SK-N-DZ (cell line): ENCODE measurements at regions not wholly inside any gene's neighbourhood (a gene's known extent, or its start where the extent isn't known, plus 50 kb on each side); places are given as distances from the start of the nearest gene placed in this dataset.

ENCODE experiments used
- DNase-seq: peaks from one replicate; pipeline ENCODE4 v3.0.0-alpha.2; 2015; ENCODE audit warnings: low spot score

- DNase-seq = no peak
Observed at GRCh38 chr2:220420820-220421219, 793.4 kb downstream of the SLC4A3 start.

- no peak for DNase-seq
Observed at GRCh38 chr2:220422676-220423075, 795.2 kb downstream of the SLC4A3 start.

- no peak for DNase-seq
Observed at GRCh38 chr2:220424561-220424960, 797.1 kb downstream of the SLC4A3 start.

- DNase-seq = no peak
Observed at GRCh38 chr2:220432645-220433044, 805.2 kb downstream of the SLC4A3 start.

- DNase-seq = no peak
Observed at GRCh38 chr2:220433131-220433530, 805.7 kb downstream of the SLC4A3 start.

GRCh38 chr2:220434385-220434784, 807.0 kb downstream of the SLC4A3 start:
- no peak for DNase-seq

GRCh38 chr2:220437938-220438337, 810.5 kb downstream of the SLC4A3 start:
- DNase-seq = no peak

GRCh38 chr2:220440731-220441130, 813.3 kb downstream of the SLC4A3 start:
- DNase-seq = no peak

GRCh38 chr2:220441404-220441803, 814.0 kb downstream of the SLC4A3 start:
- DNase-seq = no peak

- DNase-seq = no peak
Observed at GRCh38 chr2:220442012-220442411, 814.6 kb downstream of the SLC4A3 start.

- DNase-seq = no peak
Observed at GRCh38 chr2:220445429-220446105, 818.1 kb downstream of the SLC4A3 start.

- no peak for DNase-seq
Observed at GRCh38 chr2:220446106-220446712, 818.8 kb downstream of the SLC4A3 start.

- DNase-seq = no peak
Observed at GRCh38 chr2:220450846-220451245, 823.4 kb downstream of the SLC4A3 start.

GRCh38 chr2:220451438-220451837, 824.0 kb downstream of the SLC4A3 start:
- DNase-seq = no peak

- DNase-seq = no peak
Observed at GRCh38 chr2:220452561-220452960, 825.1 kb downstream of the SLC4A3 start.

- no peak for DNase-seq
Observed at GRCh38 chr2:220455351-220455990, 828.0 kb downstream of the SLC4A3 start.

GRCh38 chr2:220458051-220458450, 830.6 kb downstream of the SLC4A3 start:
- no peak for DNase-seq

GRCh38 chr2:220460257-220460985, 833.0 kb downstream of the SLC4A3 start:
- DNase-seq = no peak

- DNase-seq = no peak
Observed at GRCh38 chr2:220463876-220464275, 836.4 kb downstream of the SLC4A3 start.

GRCh38 chr2:220465700-220466099, 838.3 kb downstream of the SLC4A3 start:
- DNase-seq = no peak

GRCh38 chr2:220466251-220466691, 838.8 kb downstream of the SLC4A3 start:
- DNase-seq = no peak

- no peak for DNase-seq
Observed at GRCh38 chr2:220469201-220469600, 841.8 kb downstream of the SLC4A3 start.
